Large intestine (tissue), 3 donors: ENCODE measurements at regions not wholly inside any gene's neighbourhood (a gene's known extent, or its start where the extent isn't known, plus 50 kb on each side); places are given as distances from the start of the nearest gene placed in this dataset.

ENCODE experiments used
- DNase-seq, 2 donors: peaks; one replicate each; pipeline versions ENCODE4 v3.0.0 to v3.0.0-alpha.2; 2013
- H3K27ac ChIP-seq: one replicate; pipeline ENCODE4 v1.5.1; 2013; ENCODE audit warnings: low read length
- H3K27me3 ChIP-seq: 2 replicates; pipeline ENCODE4 v1.6.1; 2013; ENCODE audit warnings: low read length; ENCODE audit not compliant: control insufficient read depth, insufficient read depth
- H3K36me3 ChIP-seq: 2 replicates; pipeline ENCODE4 v1.6.1; 2013; ENCODE audit warnings: low read length; ENCODE audit not compliant: control insufficient read depth, insufficient read depth
- H3K4me1 ChIP-seq: one replicate; pipeline ENCODE4 v1.6.1; 2013; ENCODE audit warnings: low read length; ENCODE audit not compliant: control insufficient read depth, insufficient read depth
- H3K4me3 ChIP-seq: one replicate; pipeline ENCODE4 v1.5.1; 2013; ENCODE audit warnings: low read length
- H3K9me3 ChIP-seq: one replicate; pipeline ENCODE4 v1.6.1; 2013; ENCODE audit warnings: mild to moderate bottlenecking, low read depth, low read length, moderate library complexity; ENCODE audit not compliant: control insufficient read depth
- WGBS: methylation state at CpG from one replicate; pipeline ENCODE4 v1.1.5; 2013; ENCODE audit warnings: low lambda C conversion rate; ENCODE audit not compliant: insufficient coverage; 5-methylcytosine and 5-hydroxymethylcytosine counted together

GRCh38 chr9:38153152-38153909, 84.3 kb upstream of the SHB start:
- H3K9me3 ChIP-seq = no peaks in the 10 kb centered on the region
- no peaks in the 10 kb centered on the region for H3K36me3 ChIP-seq
- H3K4me3 ChIP-seq = no peak overlapping the region
- WGBS = no CpG with 5 or more reads among the region's 6 CpGs
- H3K27me3 ChIP-seq = peaks cover 2% of the 10 kb centered on the region
- no peak overlapping the region for H3K27ac ChIP-seq
- no peak for DNase-seq
- H3K4me1 ChIP-seq = peaks cover 2% of the 10 kb centered on the region

GRCh38 chr9:38149647-38150046, 80.6 kb upstream of the SHB start:
- H3K27ac ChIP-seq = no peak overlapping the region
- peaks cover 2% of the 10 kb centered on the region for H3K27me3 ChIP-seq
- no peaks in the 10 kb centered on the region for H3K4me1 ChIP-seq
- no peaks in the 10 kb centered on the region for H3K9me3 ChIP-seq
- H3K36me3 ChIP-seq = no peaks in the 10 kb centered on the region
- H3K4me3 ChIP-seq = no peak overlapping the region
- no CpG with 5 or more reads among the region's 3 CpGs for WGBS
- DNase-seq = no peak

- Histone ChIP-seq H3K4me1 (no peaks in the 10 kb centered on the region), H3K9me3 (no peaks in the 10 kb centered on the region), H3K27me3 (peaks cover 2% of the 10 kb centered on the region), H3K4me3 (no peak overlapping the region), H3K36me3 (no peaks in the 10 kb centered on the region), H3K27ac (no peak overlapping the region)
- no peak for DNase-seq
- WGBS = no CpG with 5 or more reads among the region's 8 CpGs
These were observed 77.8 kb upstream of the SHB start for GRCh38 chr9:38146844-38147243.

GRCh38 chr9:38145526-38146053, 76.6 kb upstream of the SHB start:
- no peak for DNase-seq
- Histone ChIP-seq H3K4me1 (no peaks in the 10 kb centered on the region), H3K36me3 (no peaks in the 10 kb centered on the region), H3K27me3 (peaks cover 2% of the 10 kb centered on the region), H3K27ac (no peak overlapping the region), H3K4me3 (no peak overlapping the region), H3K9me3 (no peaks in the 10 kb centered on the region)
- WGBS = no CpG with 5 or more reads among the region's 6 CpGs

- DNase-seq = no peak
- Histone ChIP-seq H3K9me3 (no peaks in the 10 kb centered on the region), H3K4me3 (no peak overlapping the region), H3K4me1 (no peaks in the 10 kb centered on the region), H3K27me3 (peaks cover 2% of the 10 kb centered on the region), H3K36me3 (no peaks in the 10 kb centered on the region), H3K27ac (no peak overlapping the region)
- WGBS = 22% methylated on average over 1 of the region's 4 CpGs
These were observed 75.4 kb upstream of the SHB start for GRCh38 chr9:38144421-38144820.

- no peak for DNase-seq
- H3K9me3 ChIP-seq = no peaks in the 10 kb centered on the region
- peaks cover 3% of the 10 kb centered on the region for H3K4me1 ChIP-seq
- no CpG with 5 or more reads among the region's 4 CpGs for WGBS
- H3K36me3 ChIP-seq = no peaks in the 10 kb centered on the region
- no peak overlapping the region for H3K27ac ChIP-seq
- peaks cover 2% of the 10 kb centered on the region for H3K27me3 ChIP-seq
- H3K4me3 ChIP-seq = no peak overlapping the region
These were observed 72.9 kb upstream of the SHB start for GRCh38 chr9:38141746-38142591.

- no peaks in the 10 kb centered on the region for H3K36me3 ChIP-seq
These were observed 69.2 kb upstream of the SHB start for GRCh38 chr9:38138276-38138675.

GRCh38 chr9:38137342-38137741, 68.3 kb upstream of the SHB start:
- peaks cover 3% of the 10 kb centered on the region for H3K4me1 ChIP-seq
- WGBS = no CpG with 5 or more reads among the region's 5 CpGs
- no peaks in the 10 kb centered on the region for H3K9me3 ChIP-seq
- H3K27ac ChIP-seq = no peak overlapping the region
- peaks cover 2% of the 10 kb centered on the region for H3K27me3 ChIP-seq
- no peak overlapping the region for H3K4me3 ChIP-seq
- no peak for DNase-seq
- H3K36me3 ChIP-seq = no peaks in the 10 kb centered on the region

More at GRCh38 chr9:38138276-38138675, 69.2 kb upstream of the SHB start:
- no CpG with 5 or more reads among the region's 4 CpGs for WGBS
- no peak overlapping the region for H3K4me3 ChIP-seq
- H3K9me3 ChIP-seq = no peaks in the 10 kb centered on the region
- DNase-seq = no peak
- H3K27me3 ChIP-seq = peaks cover 2% of the 10 kb centered on the region
- H3K4me1 ChIP-seq = peaks cover 3% of the 10 kb centered on the region
- H3K27ac ChIP-seq = no peak overlapping the region

- H3K9me3 ChIP-seq = no peaks in the 10 kb centered on the region
- no CpG with 5 or more reads among the region's 2 CpGs for WGBS
- no peaks in the 10 kb centered on the region for H3K36me3 ChIP-seq
- peaks cover 2% of the 10 kb centered on the region for H3K27me3 ChIP-seq
- no peak overlapping the region for H3K27ac ChIP-seq
- no peak overlapping the region for H3K4me3 ChIP-seq
- peaks cover 3% of the 10 kb centered on the region for H3K4me1 ChIP-seq
- no peak for DNase-seq
These were observed 67.4 kb upstream of the SHB start for GRCh38 chr9:38136386-38136785.

- Histone ChIP-seq H3K27me3 (no peaks in the 10 kb centered on the region), H3K9me3 (no peaks in the 10 kb centered on the region), H3K36me3 (no peaks in the 10 kb centered on the region), H3K4me1 (peaks cover 6% of the 10 kb centered on the region), H3K4me3 (no peak overlapping the region), H3K27ac (no peak overlapping the region)
- 100% methylated on average over 2 of the region's 6 CpGs for WGBS
- no peak for DNase-seq
These were observed 65.7 kb upstream of the SHB start for GRCh38 chr9:38134611-38135237.
